Activated B cell treated with CpG ODN at 0.5 μM for 24 hours (primary cell): ENCODE measurements at regions not wholly inside any gene's neighbourhood (a gene's known extent, or its start where the extent isn't known, plus 50 kb on each side); places are given as distances from the start of the nearest gene placed in this dataset.

Experiments
- ATAC-seq: fragments of 200-7000 bp; cut with Tn5 transposase; one replicate; pipeline ENCODE4 v1.10.0; 2021; ENCODE audit warnings: low read depth, mild to moderate bottlenecking, moderate library complexity
- CTCF ChIA-PET: fragments of 350-600 bp; sonication (Branson Sonifier 250); formaldehyde crosslinking; loops from one replicate; lab custom pipeline; 2021; ENCODE audit warnings: antibody characterized with exemption; lab: Charles Lee
- POLR2A ChIA-PET: fragments of 350-600 bp; sonication (Branson Sonifier 250); formaldehyde crosslinking; loops from one replicate; lab custom pipeline; 2021; ENCODE audit warnings: antibody characterized with exemption; lab: Charles Lee
- DNase-seq: peaks from one replicate; pipeline ENCODE4 v3.0.0; 2022
- H3K27ac Mint-ChIP-seq: one replicate; pipeline ENCODE4 v1.8.0; 2020; ENCODE audit warnings: mixed read lengths
- H3K27me3 Mint-ChIP-seq: one replicate; pipeline ENCODE4 v1.8.0; 2021; ENCODE audit warnings: mixed read lengths
- H3K36me3 Mint-ChIP-seq: one replicate; pipeline ENCODE4 v1.8.0; 2021; ENCODE audit warnings: low read depth, mixed read lengths
- H3K4me1 Mint-ChIP-seq: one replicate; pipeline ENCODE4 v1.8.0; 2021; ENCODE audit warnings: mixed read lengths
- H3K4me3 Mint-ChIP-seq: one replicate; pipeline ENCODE4 v1.8.0; 2020; ENCODE audit warnings: mild to moderate bottlenecking, mixed read lengths
- H3K9me3 Mint-ChIP-seq: one replicate; pipeline ENCODE4 v1.8.0; 2020; ENCODE audit warnings: mixed read lengths
- CTCF ChIP-seq: fragments of 200-600 bp; IDR thresholded peaks from one replicate; pipeline ENCODE4 v1.8.0; 2022; ENCODE audit warnings: antibody characterized with exemption, mild to moderate bottlenecking
- intact Hi-C: fragments of 100-400 bp; cut with micrococcal nuclease; formaldehyde crosslinking; loops from one replicate; pipeline ENCODE4 v1.15.1; 2024

GRCh38 chr6:165091121-165091785 lies 218.2 kb downstream of the C6orf118 start:
- ATAC-seq, result no peak
- H3K27ac Mint-ChIP-seq, result no peak overlapping the region
- intact Hi-C loops, result no loop called here
- no peak for TF ChIP-seq CTCF
- H3K36me3 Mint-ChIP-seq, result no peaks in the 10 kb centered on the region
- CTCF ChIA-PET, result no interaction called here
- POLR2A ChIA-PET, result no interaction called here
- H3K4me1 Mint-ChIP-seq, result no peaks in the 10 kb centered on the region
- no peak for DNase-seq
- peaks cover 11% of the 10 kb centered on the region for H3K9me3 Mint-ChIP-seq
- no peak overlapping the region for H3K4me3 Mint-ChIP-seq
- H3K27me3 Mint-ChIP-seq, result no peaks in the 10 kb centered on the region

GRCh38 chr6:165090242-165090641 lies 219.2 kb downstream of the C6orf118 start:
- H3K36me3 Mint-ChIP-seq, result no peaks in the 10 kb centered on the region
- POLR2A ChIA-PET, result no interaction called here
- no peak overlapping the region for H3K4me3 Mint-ChIP-seq
- no peaks in the 10 kb centered on the region for H3K4me1 Mint-ChIP-seq
- no peak for DNase-seq
- H3K27ac Mint-ChIP-seq, result no peak overlapping the region
- CTCF ChIA-PET, result no interaction called here
- peaks cover 12% of the 10 kb centered on the region for H3K9me3 Mint-ChIP-seq
- no peak for TF ChIP-seq CTCF
- H3K27me3 Mint-ChIP-seq, result no peaks in the 10 kb centered on the region
- ATAC-seq, result no peak
- intact Hi-C loops, result no loop called here

GRCh38 chr6:165086814-165087213 lies 222.6 kb downstream of the C6orf118 start:
- DNase-seq, result no peak
- Mint-ChIP-seq H3K27me3 (no peaks in the 10 kb centered on the region), H3K9me3 (peaks cover 2% of the 10 kb centered on the region), H3K4me3 (no peak overlapping the region), H3K36me3 (no peaks in the 10 kb centered on the region), H3K4me1 (no peaks in the 10 kb centered on the region), H3K27ac (no peak overlapping the region)
- intact Hi-C loops, result no loop called here
- no peak for ATAC-seq
- no peak for TF ChIP-seq CTCF
- CTCF ChIA-PET, result no interaction called here
- POLR2A ChIA-PET, result no interaction called here

GRCh38 chr6:165082636-165083035 lies 226.8 kb downstream of the C6orf118 start:
- POLR2A ChIA-PET, result no interaction called here
- no peaks in the 10 kb centered on the region for H3K27me3 Mint-ChIP-seq
- no peak overlapping the region for H3K4me3 Mint-ChIP-seq

More at GRCh38 chr6:165082636-165083035, 226.8 kb downstream of the C6orf118 start:
- Mint-ChIP-seq H3K9me3 (peaks cover 3% of the 10 kb centered on the region), H3K4me1 (no peaks in the 10 kb centered on the region), H3K27ac (no peak overlapping the region), H3K36me3 (no peaks in the 10 kb centered on the region)
- CTCF ChIA-PET, result no interaction called here
- TF ChIP-seq CTCF, result no peak
- DNase-seq (no peak), ATAC-seq (no peak)
- intact Hi-C loops, result no loop called here
